ENCODE measurements at regions not wholly inside any gene's neighbourhood (a gene's known extent, or its start where the extent isn't known, plus 50 kb on each side); places are given as distances from the start of the nearest gene placed in this dataset.

- Histone ChIP-seq H4K20me1 (ENCODE audit: control insufficient read depth, insufficient read depth) (no peaks in the 10 kb centered on the region), H3K79me2 (ENCODE audit: control insufficient read depth, insufficient read depth, low read length) (no peaks in the 10 kb centered on the region), H3K36me3 (ENCODE audit: control insufficient read depth in 2 of 2, insufficient read depth in 2 of 2, low read length in 1 of 2) (no peaks in the 10 kb centered on the region), H3K27ac (ENCODE audit: control insufficient read depth, insufficient read depth) (no peak overlapping the region), H3K9ac (ENCODE audit: control insufficient read depth, insufficient read depth, low read length) (no peak overlapping the region), H3K9me3 (replicated peaks; ENCODE audit: control insufficient read depth, insufficient read depth, low read length) (no peaks in the 10 kb centered on the region), H3K4me3 (no peak overlapping the region), H2AFZ (ENCODE audit: control insufficient read depth, low read depth, low read length) (no peak overlapping the region), H3K27me3 (replicated peaks in 1 of 2; ENCODE audit: control insufficient read depth in 2 of 2, insufficient read depth in 2 of 2, low read length in 1 of 2) (no peaks in the 10 kb centered on the region), H3K4me1 (ENCODE audit: control insufficient read depth, insufficient read depth, low read length) (no peaks in the 10 kb centered on the region), H3K4me2 (ENCODE audit: control insufficient read depth, insufficient read depth) (no peak overlapping the region)
- ChIA-PET CTCF (interaction anchor here (1.1 kb wide), 1 partner anchor 58 kb away, joined by 4 read pairs; no protein-coding TSS in a partner anchor), SMC1A (ENCODE audit: uncharacterized antibody, unreplicated experiment) (interaction anchor here (1.1 kb wide), 1 partner anchor 8 kb away, joined by 3 read pairs; no protein-coding TSS in a partner anchor), RAD21 (ENCODE audit: unreplicated experiment) (no interaction called here), POLR2A (no interaction called here)
- DNase-seq (ENCODE audit: low read depth, low spot score) (no peak), FAIRE-seq (no peak), ATAC-seq (no peak)
- intact Hi-C loops (cut with micrococcal nuclease; ENCODE audit: unreplicated experiment) (no loop called here), in situ Hi-C loops (cut with MboI) (no loop called here)
- TF ChIP-seq IKZF2 (IDR thresholded peaks at IDR 0.05), result no peak
- BruUV-seq (replicated peaks), result no TSS peak
- 40% methylated on average over 3 of the region's 3 CpGs for WGBS (ENCODE audit: insufficient coverage, insufficient replicate concordance, low lambda C conversion rate, missing lambda C conversion rate)
Measured at GRCh38 chr13:67328895-67329294, 98.8 kb upstream of the PCDH9 start.

GRCh38 chr13:67318860-67319259 lies 88.7 kb upstream of the PCDH9 start:
- Histone ChIP-seq H3K79me2 (ENCODE audit: control insufficient read depth, insufficient read depth, low read length) (no peaks in the 10 kb centered on the region), H3K9ac (ENCODE audit: control insufficient read depth, insufficient read depth, low read length) (no peak overlapping the region), H3K27me3 (replicated peaks in 1 of 2; ENCODE audit: control insufficient read depth in 2 of 2, insufficient read depth in 2 of 2, low read length in 1 of 2) (no peaks in the 10 kb centered on the region), H3K27ac (ENCODE audit: control insufficient read depth, insufficient read depth) (no peak overlapping the region), H3K4me2 (ENCODE audit: control insufficient read depth, insufficient read depth) (no peak overlapping the region), H3K4me3 (no peak overlapping the region), H3K9me3 (replicated peaks; ENCODE audit: control insufficient read depth, insufficient read depth, low read length) (no peaks in the 10 kb centered on the region), H3K36me3 (ENCODE audit: control insufficient read depth in 2 of 2, insufficient read depth in 2 of 2, low read length in 1 of 2) (no peaks in the 10 kb centered on the region), H4K20me1 (ENCODE audit: control insufficient read depth, insufficient read depth) (no peaks in the 10 kb centered on the region), H2AFZ (ENCODE audit: control insufficient read depth, low read depth, low read length) (no peak overlapping the region), H3K4me1 (ENCODE audit: control insufficient read depth, insufficient read depth, low read length) (no peaks in the 10 kb centered on the region)
- no peak for DNase-seq (ENCODE audit: low read depth, low spot score)
- intact Hi-C loops (cut with micrococcal nuclease; ENCODE audit: unreplicated experiment) (no loop called here), in situ Hi-C loops (cut with MboI) (no loop called here)
- ChIA-PET POLR2A (no interaction called here), SMC1A (ENCODE audit: uncharacterized antibody, unreplicated experiment) (no interaction called here), RAD21 (ENCODE audit: unreplicated experiment) (no interaction called here), CTCF (no interaction called here)
- ATAC-seq, result no peak
- TF ChIP-seq MAX (IDR thresholded peaks at IDR 0.05; ENCODE audit: low read depth, low read length) (no peak), ZBTB11 (CRISPR knock-in tag; IDR thresholded peaks at IDR 0.05) (no peak), EGR1 (IDR thresholded peaks at IDR 0.05; ENCODE audit: borderline replicate concordance in 1 of 2, low read depth in 2 of 2, low read length in 2 of 2) (no peak), POU2F2 (IDR thresholded peaks at IDR 0.05; ENCODE audit: borderline replicate concordance, low read depth, low read length) (no peak), TBL1XR1 (IDR thresholded peaks at IDR 0.05; ENCODE audit: low read depth, low read length) (no peak), LARP7 (IDR thresholded peaks at IDR 0.05) (no peak), SUZ12 (IDR thresholded peaks at IDR 0.05; ENCODE audit: unreplicated experiment) (no peak), SP1 (IDR thresholded peaks at IDR 0.05; ENCODE audit: low read depth, low read length) (no peak), CREM (IDR thresholded peaks at IDR 0.05; ENCODE audit: low read depth) (no peak), KAT2A (conservative IDR thresholded peaks at IDR 0.05; ENCODE audit: control insufficient read depth, low read depth, low read length) (no peak), ESRRA (IDR thresholded peaks at IDR 0.05; ENCODE audit: low read length) (no peak), JUND (IDR thresholded peaks at IDR 0.05; ENCODE audit: low read depth, low read length) (no peak), NFYA (IDR thresholded peaks at IDR 0.05; ENCODE audit: borderline replicate concordance, low read depth, low read length) (no peak), CBX5 (IDR thresholded peaks at IDR 0.05; ENCODE audit: low read depth) (no peak), ZSCAN29 (IDR thresholded peaks at IDR 0.05) (no peak)
- no TSS peak for BruUV-seq (replicated peaks)
- no peak for FAIRE-seq
